Neural cell (in vitro differentiated cells): ENCODE measurements at regions not wholly inside any gene's neighbourhood (a gene's known extent, or its start where the extent isn't known, plus 50 kb on each side); places are given as distances from the start of the nearest gene placed in this dataset.
"Not testable (repeated sequence)": the region's sequence is repeated elsewhere in the genome, so short reads cannot be mapped to it uniquely, and the experiment has no call there.

ENCODE experiments used
- H2AFZ ChIP-seq: fragments of 200-600, 300-800 bp; sonication (generic), shearing (Covaris generic); 2 replicates; pipeline ENCODE4 v1.6.0; 2014; ENCODE audit warnings: low read depth, mild to moderate bottlenecking, antibody characterized with exemption, low read length, moderate library complexity
- H3F3A ChIP-seq: fragments of 200-600 bp; shearing (Covaris generic); 2 replicates; pipeline ENCODE4 v1.6.1; 2016; ENCODE audit warnings: mild to moderate bottlenecking, moderate library complexity, mixed read lengths, antibody characterized with exemption, low read length; ENCODE audit not compliant: insufficient read depth, poor library complexity, severe bottlenecking
- H3K27ac ChIP-seq: fragments of 200-600, 300-800 bp; sonication (generic), shearing (Covaris generic); 2 replicates; pipeline ENCODE4 v1.5.1; 2014; ENCODE audit warnings: mild to moderate bottlenecking, low read length, moderate library complexity
- H3K27me3 ChIP-seq: fragments of 300-800, 200-600 bp; sonication (generic), shearing (Covaris generic); 2 replicates; pipeline ENCODE4 v1.6.0; 2014; ENCODE audit warnings: mild to moderate bottlenecking, low read depth, low read length, moderate library complexity; ENCODE audit not compliant: insufficient read depth
- H3K36me3 ChIP-seq: fragments of 300-800, 200-600 bp; sonication (generic), shearing (Covaris generic); 2 replicates; pipeline ENCODE4 v1.5.1; 2014; ENCODE audit warnings: mild to moderate bottlenecking, antibody characterized with exemption, low read length, moderate library complexity; ENCODE audit not compliant: insufficient read depth
- H3K4me2 ChIP-seq: fragments of 300-800, 200-600 bp; sonication (generic), shearing (Covaris generic); 2 replicates; pipeline ENCODE4 v1.6.0; 2014; ENCODE audit warnings: mild to moderate bottlenecking, low read length
- H3K4me3 ChIP-seq: fragments of 300-800, 200-600 bp; sonication (generic), shearing (Covaris generic); 2 replicates; pipeline ENCODE4 v1.5.1; 2014; ENCODE audit warnings: mild to moderate bottlenecking, low read length, moderate library complexity
- H3K79me2 ChIP-seq: fragments of 200-600 bp; shearing (Covaris generic); replicated peaks from 2 replicates; pipeline ENCODE4 v1.6.0; 2014; ENCODE audit warnings: mild to moderate bottlenecking, low read length, moderate library complexity; ENCODE audit not compliant: insufficient read depth
- H3K9ac ChIP-seq: fragments of 300-800, 200-600 bp; sonication (generic), shearing (Covaris generic); 2 replicates; pipeline ENCODE4 v1.6.1; 2016; ENCODE audit warnings: mild to moderate bottlenecking, low read length, mixed read lengths
- H3K9me2 ChIP-seq: fragments of 200-600 bp; shearing (Covaris generic); 2 replicates; pipeline ENCODE4 v1.6.1; 2016; ENCODE audit warnings: mild to moderate bottlenecking, low read length, mixed read lengths; ENCODE audit not compliant: insufficient read depth
- H3K9me3 ChIP-seq: fragments of 200-600, 300-800 bp; sonication (generic), shearing (Covaris generic); 2 replicates; pipeline ENCODE4 v1.6.1; 2016; ENCODE audit warnings: mild to moderate bottlenecking, mixed run types, low read length, moderate library complexity, mixed read lengths
- H4K20me1 ChIP-seq: fragments of 200-600 bp; shearing (Covaris generic); 2 replicates; pipeline ENCODE4 v1.6.1; 2016; ENCODE audit warnings: mild to moderate bottlenecking, mixed run types; ENCODE audit not compliant: insufficient read depth
- EP300 ChIP-seq: fragments of 450-650 bp; conservative IDR thresholded peaks from 2 replicates; pipeline ENCODE4 v1.6.1; 2014; ENCODE audit warnings: antibody characterized with exemption, mild to moderate bottlenecking, moderate library complexity; ENCODE audit not compliant: poor library complexity, severe bottlenecking
- EZH2 ChIP-seq: fragments of 200-600, 300-800 bp; shearing (Covaris generic), sonication (generic); IDR thresholded peaks from 2 replicates; pipeline ENCODE4 v1.6.1; 2014; ENCODE audit warnings: antibody characterized with exemption, low read length, borderline replicate concordance, mild to moderate bottlenecking; ENCODE audit not compliant: insufficient read depth, poor library complexity, severe bottlenecking
- MXI1 ChIP-seq: fragments of 450-650 bp; conservative IDR thresholded peaks from 2 replicates; pipeline ENCODE4 v1.6.1; 2014; ENCODE audit warnings: antibody characterized with exemption, mild to moderate bottlenecking; ENCODE audit not compliant: poor library complexity, severe bottlenecking
- POLR2AphosphoS5 ChIP-seq: IDR thresholded peaks from 2 replicates; pipeline ENCODE4 v1.6.1; 2012
- RAD21 ChIP-seq: fragments of 450-650 bp; conservative IDR thresholded peaks from 2 replicates; pipeline ENCODE4 v1.6.1; 2014; ENCODE audit warnings: antibody characterized with exemption, mild to moderate bottlenecking, moderate library complexity
- REST ChIP-seq: IDR thresholded peaks from 2 replicates; pipeline ENCODE4 v1.6.1; 2012; ENCODE audit warnings: borderline replicate concordance
- SMC3 ChIP-seq: fragments of 450-650 bp; conservative IDR thresholded peaks from 2 replicates; pipeline ENCODE4 v1.6.1; 2014; ENCODE audit warnings: antibody characterized with exemption, mild to moderate bottlenecking, moderate library complexity; ENCODE audit not compliant: poor library complexity
- TAF1 ChIP-seq: IDR thresholded peaks from 2 replicates; pipeline ENCODE4 v1.6.1; 2012; ENCODE audit warnings: low read depth
- TF ChIP-seq, protein P1 (sequence below): fragments of 450-650 bp; IDR thresholded peaks from 2 replicates; pipeline ENCODE4 v1.5.1; 2014; ENCODE audit warnings: antibody characterized with exemption, mild to moderate bottlenecking, moderate library complexity; ENCODE audit not compliant: poor library complexity, severe bottlenecking

DNA sequence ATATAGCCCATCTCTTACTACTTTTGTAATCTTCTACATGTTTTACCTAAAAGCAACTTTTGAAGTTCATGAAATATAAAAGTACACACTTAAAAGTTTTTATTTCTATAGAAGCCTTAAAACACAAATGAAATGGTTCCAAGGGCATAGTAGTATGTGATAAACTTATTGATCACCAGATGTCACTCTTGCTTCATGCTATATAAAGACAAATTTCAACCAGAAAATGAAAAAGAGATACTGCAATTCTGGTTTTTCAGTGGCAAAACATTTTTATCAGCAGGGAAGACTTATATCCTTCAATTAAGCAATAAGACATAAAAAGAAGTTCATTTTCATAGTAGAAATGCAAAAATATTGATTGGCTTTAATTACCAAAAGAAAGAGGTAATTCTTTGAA, 69.4 kb upstream of the FBXL17 start:
- no peak for TF ChIP-seq MXI1
- no peak for TF ChIP-seq EZH2
- TF ChIP-seq, protein P1, sequence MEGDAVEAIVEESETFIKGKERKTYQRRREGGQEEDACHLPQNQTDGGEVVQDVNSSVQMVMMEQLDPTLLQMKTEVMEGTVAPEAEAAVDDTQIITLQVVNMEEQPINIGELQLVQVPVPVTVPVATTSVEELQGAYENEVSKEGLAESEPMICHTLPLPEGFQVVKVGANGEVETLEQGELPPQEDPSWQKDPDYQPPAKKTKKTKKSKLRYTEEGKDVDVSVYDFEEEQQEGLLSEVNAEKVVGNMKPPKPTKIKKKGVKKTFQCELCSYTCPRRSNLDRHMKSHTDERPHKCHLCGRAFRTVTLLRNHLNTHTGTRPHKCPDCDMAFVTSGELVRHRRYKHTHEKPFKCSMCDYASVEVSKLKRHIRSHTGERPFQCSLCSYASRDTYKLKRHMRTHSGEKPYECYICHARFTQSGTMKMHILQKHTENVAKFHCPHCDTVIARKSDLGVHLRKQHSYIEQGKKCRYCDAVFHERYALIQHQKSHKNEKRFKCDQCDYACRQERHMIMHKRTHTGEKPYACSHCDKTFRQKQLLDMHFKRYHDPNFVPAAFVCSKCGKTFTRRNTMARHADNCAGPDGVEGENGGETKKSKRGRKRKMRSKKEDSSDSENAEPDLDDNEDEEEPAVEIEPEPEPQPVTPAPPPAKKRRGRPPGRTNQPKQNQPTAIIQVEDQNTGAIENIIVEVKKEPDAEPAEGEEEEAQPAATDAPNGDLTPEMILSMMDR, result peak; percentile 71
- TF ChIP-seq EP300, result no peak
- TF ChIP-seq SMC3, result peak; percentile 76
- peak; percentile 83 for TF ChIP-seq RAD21
- no peak for TF ChIP-seq TAF1
- no peak for TF ChIP-seq POLR2AphosphoS5
- TF ChIP-seq REST, result no peak

GRCh38 chr5:108444130-108444529, 62.2 kb upstream of the FBXL17 start:
- not testable (repeated sequence) for H2AFZ ChIP-seq, H3K27ac ChIP-seq, H4K20me1 ChIP-seq, H3K36me3 ChIP-seq, H3K4me3 ChIP-seq, H3K27me3 ChIP-seq, H3K9me3 ChIP-seq, H3F3A ChIP-seq, H3K9me2 ChIP-seq, H3K79me2 ChIP-seq, H3K4me2 ChIP-seq, H3K9ac ChIP-seq

More for the DNA sequence above, 69.4 kb upstream of the FBXL17 start:
- no peaks in the 10 kb centered on the region for H3K27me3 ChIP-seq
- H3K9me2 ChIP-seq, result no peaks in the 10 kb centered on the region
- H3K27ac ChIP-seq, result no peak overlapping the region
- H3K4me3 ChIP-seq, result no peak overlapping the region
- no peaks in the 10 kb centered on the region for H3K9me3 ChIP-seq
- H3K79me2 ChIP-seq, result no peaks in the 10 kb centered on the region
- H4K20me1 ChIP-seq, result no peaks in the 10 kb centered on the region
- no peaks in the 10 kb centered on the region for H3K36me3 ChIP-seq
- H3K4me2 ChIP-seq, result no peak overlapping the region
- H3F3A ChIP-seq, result no peaks in the 10 kb centered on the region
- H2AFZ ChIP-seq, result no peak overlapping the region
- H3K9ac ChIP-seq, result no peak overlapping the region

DNA sequence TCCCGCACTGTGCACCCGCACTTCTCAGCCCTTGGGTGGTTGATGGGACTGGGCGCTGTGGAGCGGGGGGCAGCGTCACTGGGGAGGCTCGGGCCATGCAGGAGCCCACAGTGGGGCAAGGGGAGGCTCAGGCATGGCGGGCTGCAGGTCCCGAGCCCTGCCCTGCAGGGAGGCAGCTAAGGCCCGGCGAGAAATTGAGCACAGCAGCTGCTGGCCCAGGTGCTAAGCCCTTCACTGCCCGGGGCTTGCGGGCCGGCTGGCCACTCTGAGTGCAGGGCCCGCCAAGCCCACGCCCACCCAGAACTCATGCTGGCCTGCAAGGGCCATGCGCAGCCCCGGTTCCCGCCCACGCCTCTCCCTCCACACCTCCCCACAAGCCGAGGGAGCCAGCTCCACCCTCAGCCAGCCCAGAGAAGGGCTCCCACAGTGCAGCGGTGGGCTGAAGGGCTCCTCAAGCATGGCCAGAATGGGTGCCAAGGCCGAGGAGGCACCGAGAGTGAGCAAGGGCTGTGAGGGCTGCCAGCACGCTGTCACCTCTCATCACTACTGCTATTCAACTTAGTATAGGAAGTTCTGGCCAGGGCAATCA, 60.3 kb upstream of the FBXL17 start:
- not testable (repeated sequence) for H3K27ac ChIP-seq, H3K4me2 ChIP-seq, H3F3A ChIP-seq, H2AFZ ChIP-seq, H3K9ac ChIP-seq, H3K9me3 ChIP-seq, H3K36me3 ChIP-seq, H3K9me2 ChIP-seq, H3K27me3 ChIP-seq, H3K4me3 ChIP-seq, H4K20me1 ChIP-seq, H3K79me2 ChIP-seq
